GM18507 (cell line): ENCODE measurements at regions not wholly inside any gene's neighbourhood (a gene's known extent, or its start where the extent isn't known, plus 50 kb on each side); places are given as distances from the start of the nearest gene placed in this dataset.

Experiments used
- DNase-seq: peaks from one replicate; pipeline ENCODE4 v3.0.0; 2011; ENCODE audit warnings: low read depth; ENCODE audit not compliant: insufficient read length; ENCODE audit errors: extremely low spot score
- FAIRE-seq: peaks from 2 replicates; lab custom pipeline; 2011; peaks lifted over from hg19 to GRCh38; lab: Jason Lieb, UNC

- no peak for FAIRE-seq
- DNase-seq = no peak
Observed at GRCh38 chr4:156710365-156711192, 261.0 kb downstream of the PDGFC start.

GRCh38 chr4:156705311-156705710 lies 266.3 kb downstream of the PDGFC start:
- DNase-seq = no peak
- no peak for FAIRE-seq

- FAIRE-seq (no peak), DNase-seq (no peak)
Observed at GRCh38 chr4:156695163-156695562, 276.4 kb downstream of the PDGFC start.

GRCh38 chr4:156694413-156694812 lies 277.2 kb downstream of the PDGFC start:
- FAIRE-seq = no peak

GRCh38 chr4:156693557-156693956 lies 278.0 kb downstream of the PDGFC start:
- DNase-seq (no peak), FAIRE-seq (no peak)

More at GRCh38 chr4:156694413-156694812, 277.2 kb downstream of the PDGFC start:
- no peak for DNase-seq

- FAIRE-seq = no peak
Observed at GRCh38 chr4:156692016-156692415, 279.6 kb downstream of the PDGFC start.

GRCh38 chr4:156690572-156690971 lies 281.0 kb downstream of the PDGFC start:
- no peak for DNase-seq
- no peak for FAIRE-seq

More at GRCh38 chr4:156692016-156692415, 279.6 kb downstream of the PDGFC start:
- no peak for DNase-seq

DNA sequence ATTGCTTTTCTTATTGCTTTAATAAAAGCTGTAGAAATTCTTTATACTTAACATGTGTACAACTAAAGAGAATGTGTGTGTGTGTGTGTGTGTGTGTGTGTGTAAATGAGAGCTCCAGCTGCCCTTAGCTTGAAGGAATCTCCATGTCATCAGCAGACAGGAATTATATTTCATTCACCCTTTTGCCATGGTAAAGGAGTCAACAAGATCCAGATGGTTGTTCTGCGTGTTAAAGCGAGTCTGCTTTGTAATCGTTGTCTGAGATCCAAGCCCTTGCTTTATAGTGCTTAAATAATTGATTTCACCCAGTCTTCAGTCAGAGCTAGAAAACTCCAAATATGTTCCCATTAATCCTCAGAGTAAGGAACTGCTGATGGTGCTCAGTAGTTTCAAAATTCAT lies 285.5 kb downstream of the PDGFC start:
- FAIRE-seq (no peak), DNase-seq (no peak)

DNA sequence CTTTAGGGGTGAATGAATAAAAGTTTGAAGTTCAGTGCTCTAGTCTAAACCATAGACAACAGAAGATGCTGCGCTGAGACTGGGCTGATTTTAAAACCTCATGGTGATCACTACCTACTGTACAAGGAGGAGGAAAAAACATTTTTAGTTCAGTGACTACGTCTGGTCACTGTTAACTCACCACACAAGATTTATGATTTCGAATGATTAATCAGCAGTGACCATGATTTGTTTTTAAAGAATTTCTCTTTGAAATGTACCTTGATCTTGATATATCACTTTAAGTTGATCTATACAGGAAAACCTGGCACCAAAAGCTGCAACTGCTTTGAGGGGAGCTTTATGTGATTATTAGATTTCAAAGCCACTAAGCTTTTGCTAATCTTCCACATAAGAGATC lies 286.3 kb downstream of the PDGFC start:
- DNase-seq (no peak), FAIRE-seq (no peak)

- no peak for DNase-seq
- FAIRE-seq = no peak
Observed at GRCh38 chr4:156677656-156678055, 293.9 kb downstream of the PDGFC start.

DNA sequence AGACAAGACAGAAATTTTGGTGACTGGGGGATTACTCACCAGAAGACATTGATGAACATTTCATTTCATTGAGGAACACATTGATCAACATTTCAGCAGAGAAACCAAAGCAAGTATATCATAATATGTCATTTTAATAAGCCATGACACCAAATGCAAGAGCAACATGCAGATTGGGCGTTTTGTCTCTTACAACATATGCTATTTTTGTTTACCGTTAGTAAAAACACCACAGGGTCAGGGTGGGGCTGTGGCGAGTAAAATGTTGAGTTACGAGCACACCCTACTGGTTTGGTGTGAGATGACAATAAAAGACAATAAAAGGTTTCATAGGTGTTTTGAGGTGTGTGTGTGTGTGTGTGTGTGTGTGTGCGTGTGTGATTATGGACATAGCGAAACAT lies 294.5 kb downstream of the PDGFC start:
- DNase-seq (no peak), FAIRE-seq (no peak)

GRCh38 chr4:156676116-156676851 lies 295.3 kb downstream of the PDGFC start:
- DNase-seq = no peak
- FAIRE-seq = no peak

DNA sequence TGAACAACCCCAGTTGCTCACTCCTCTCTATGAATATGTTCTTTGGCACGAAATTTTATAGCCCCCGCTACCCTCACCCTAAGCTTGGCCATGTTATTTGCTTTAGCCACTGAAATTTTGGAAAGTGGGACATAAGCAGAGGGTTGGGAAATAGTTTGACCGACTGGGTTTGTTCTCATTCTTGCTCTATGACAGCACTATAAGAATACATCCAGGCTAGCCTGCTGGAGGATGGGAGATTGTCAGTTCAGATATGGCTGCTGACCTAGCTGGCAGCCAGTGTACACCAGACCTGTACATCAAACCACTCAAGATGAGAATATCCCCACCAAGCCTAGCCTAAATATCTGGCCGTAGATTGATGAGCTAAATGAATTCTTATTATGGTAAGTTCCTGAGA lies 298.1 kb downstream of the PDGFC start:
- no peak for DNase-seq
- FAIRE-seq = no peak

GRCh38 chr4:156672492-156673305 lies 298.9 kb downstream of the PDGFC start:
- FAIRE-seq (no peak), DNase-seq (no peak)

GRCh38 chr4:156665780-156666366 lies 305.7 kb downstream of the PDGFC start:
- DNase-seq = no peak
- FAIRE-seq = no peak

- no peak for DNase-seq
- no peak for FAIRE-seq
Observed at GRCh38 chr4:156663663-156664062, 307.9 kb downstream of the PDGFC start.

DNA sequence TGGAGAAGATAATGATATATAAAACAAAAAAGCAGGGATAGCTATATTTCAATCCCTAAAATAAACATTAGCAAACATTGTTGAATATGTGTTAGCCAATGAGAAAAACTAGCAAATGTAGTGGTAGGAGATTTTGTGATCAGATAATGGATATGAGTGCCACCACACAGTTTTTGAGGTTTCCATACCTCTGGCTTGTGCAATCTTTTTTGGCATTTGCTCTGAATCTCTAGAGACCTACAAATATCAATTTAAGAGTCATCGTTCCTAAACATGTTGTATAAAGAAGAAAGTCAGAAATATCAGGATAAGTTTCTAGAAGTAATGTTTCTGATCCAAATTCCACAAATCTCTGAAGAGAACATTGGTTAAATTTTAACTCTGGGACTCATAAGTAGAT lies 308.7 kb downstream of the PDGFC start:
- FAIRE-seq (no peak), DNase-seq (no peak)

- FAIRE-seq = no peak
- DNase-seq = no peak
Observed at GRCh38 chr4:156661555-156661954, 310.0 kb downstream of the PDGFC start.

DNA sequence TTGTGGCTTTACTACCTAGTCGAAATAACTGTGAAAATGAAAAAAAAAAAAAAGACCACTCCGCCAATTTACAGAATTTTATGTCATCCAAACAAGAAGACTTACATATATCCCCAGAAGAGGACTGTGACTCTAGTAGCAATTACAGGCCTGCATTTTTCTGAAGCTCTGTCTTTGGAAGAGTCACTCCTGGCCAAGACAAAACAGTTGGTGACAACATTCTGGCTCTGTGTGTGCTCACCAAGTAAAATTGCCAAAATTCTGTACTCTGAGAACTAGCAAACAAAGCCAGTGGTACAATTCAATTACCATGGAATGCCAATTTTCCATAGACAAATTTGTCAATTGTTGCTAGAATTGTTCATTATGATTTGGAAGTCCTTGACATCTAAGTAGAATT lies 311.1 kb downstream of the PDGFC start:
- DNase-seq (no peak), FAIRE-seq (no peak)

DNA sequence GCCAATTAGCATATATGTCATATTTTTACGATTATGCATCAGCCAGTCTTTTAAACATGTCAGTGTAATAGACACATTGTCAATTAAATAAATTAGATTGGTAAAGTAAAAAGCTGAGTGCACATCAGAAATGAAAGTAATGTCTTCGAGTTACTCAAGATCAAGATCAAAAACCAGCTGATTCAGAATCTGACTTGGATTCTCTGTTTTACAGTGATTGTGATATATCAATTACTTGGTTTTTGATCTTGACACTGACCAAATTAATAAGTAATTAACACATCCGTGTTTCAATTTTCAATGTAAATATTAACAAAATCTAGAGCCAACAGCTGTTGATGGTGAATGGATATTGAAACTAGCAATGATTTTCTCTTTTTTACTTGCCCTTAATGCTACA lies 311.6 kb downstream of the PDGFC start:
- no peak for FAIRE-seq
- no peak for DNase-seq
